ENCODE measurements at regions not wholly inside any gene's neighbourhood (a gene's known extent, or its start where the extent isn't known, plus 50 kb on each side); places are given as distances from the start of the nearest gene placed in this dataset.
"Not testable (repeated sequence)": the region's sequence is repeated elsewhere in the genome, so short reads cannot be mapped to it uniquely, and the experiment has no call there.

- Histone ChIP-seq H4K20me1 (ENCODE audit: insufficient read depth, low read length) (no peaks in the 10 kb centered on the region), H3K27me3 (ENCODE audit: insufficient read depth, low read length, poor library complexity) (no peaks in the 10 kb centered on the region), H3K9me3 (ENCODE audit: insufficient read depth, low read length, severe bottlenecking) (no peaks in the 10 kb centered on the region), H2AFZ (ENCODE audit: low read depth, low read length) (0 out of 2 replicates have a peak overlapping the region, but pooled peaks have one; percentile 2), H3K36me3 (ENCODE audit: insufficient read depth, low read length) (no peaks in the 10 kb centered on the region), H3K4me3 (ENCODE audit: low read depth in 1 of 2, low read length in 2 of 2) (no peak overlapping the region), H3K4me1 (ENCODE audit: insufficient read depth, low read length) (no peaks in the 10 kb centered on the region), H3K9ac (ENCODE audit: low read depth, low read length) (no peak overlapping the region), H3K79me2 (ENCODE audit: insufficient read depth, low read length) (no peaks in the 10 kb centered on the region), H3K4me2 (ENCODE audit: insufficient read depth, low read length) (no peak overlapping the region), H3K27ac (ENCODE audit: low read length) (no peak overlapping the region)
- DNase-seq (no peak), ATAC-seq (ENCODE audit: insufficient read depth, low read depth) (no peak)
- no peak for TF ChIP-seq EZH2 (IDR thresholded peaks at IDR 0.05; ENCODE audit: borderline replicate concordance, low read depth, low read length, severe bottlenecking)
Observed at GRCh38 chr7:118861581-118861980, 637.1 kb downstream of the ANKRD7 start.

GRCh38 chr7:118862740-118863139 is 638.2 kb downstream of the ANKRD7 start:
- no peaks in the 10 kb centered on the region for H3K79me2 ChIP-seq (ENCODE audit: insufficient read depth, low read length)
- H3K27me3 ChIP-seq (ENCODE audit: insufficient read depth, low read length, poor library complexity), result no peaks in the 10 kb centered on the region
- TF ChIP-seq EZH2 (IDR thresholded peaks at IDR 0.05; ENCODE audit: borderline replicate concordance, low read depth, low read length, severe bottlenecking) (no peak), CTCF (IDR thresholded peaks at IDR 0.05; ENCODE audit: borderline replicate concordance, extremely low read depth, low read length, poor library complexity, severe bottlenecking) (no peak)
- H3K4me2 ChIP-seq (ENCODE audit: insufficient read depth, low read length), result no peak overlapping the region
- H3K27ac ChIP-seq (ENCODE audit: low read length), result no peak overlapping the region
- H3K4me1 ChIP-seq (ENCODE audit: insufficient read depth, low read length), result no peaks in the 10 kb centered on the region
- H3K36me3 ChIP-seq (ENCODE audit: insufficient read depth, low read length), result no peaks in the 10 kb centered on the region
- no peak overlapping the region for H3K9ac ChIP-seq (ENCODE audit: low read depth, low read length)
- no peak overlapping the region for H2AFZ ChIP-seq (ENCODE audit: low read depth, low read length)
- ATAC-seq (ENCODE audit: insufficient read depth, low read depth) (no peak), DNase-seq (no peak)
- H3K9me3 ChIP-seq (ENCODE audit: insufficient read depth, low read length, severe bottlenecking), result no peaks in the 10 kb centered on the region
- H3K4me3 ChIP-seq (ENCODE audit: low read depth in 1 of 2, low read length in 2 of 2), result no peak overlapping the region
- H4K20me1 ChIP-seq (ENCODE audit: insufficient read depth, low read length), result no peaks in the 10 kb centered on the region

- H3K9ac ChIP-seq (ENCODE audit: low read depth, low read length), result no peak overlapping the region
- H3K27ac ChIP-seq (ENCODE audit: low read length), result no peak overlapping the region
- no peak for TF ChIP-seq CTCF (IDR thresholded peaks at IDR 0.05; ENCODE audit: borderline replicate concordance, extremely low read depth, low read length, poor library complexity, severe bottlenecking)
- TF ChIP-seq EZH2 (IDR thresholded peaks at IDR 0.05; ENCODE audit: borderline replicate concordance, low read depth, low read length, severe bottlenecking), result no peak
- H3K27me3 ChIP-seq (ENCODE audit: insufficient read depth, low read length, poor library complexity), result no peaks in the 10 kb centered on the region
- no peaks in the 10 kb centered on the region for H4K20me1 ChIP-seq (ENCODE audit: insufficient read depth, low read length)
- H3K4me1 ChIP-seq (ENCODE audit: insufficient read depth, low read length), result peaks cover 8% of the 10 kb centered on the region
- H3K4me2 ChIP-seq (ENCODE audit: insufficient read depth, low read length), result no peak overlapping the region
- no peaks in the 10 kb centered on the region for H3K36me3 ChIP-seq (ENCODE audit: insufficient read depth, low read length)
- DNase-seq (no peak), ATAC-seq (ENCODE audit: insufficient read depth, low read depth) (no peak)
- no peaks in the 10 kb centered on the region for H3K79me2 ChIP-seq (ENCODE audit: insufficient read depth, low read length)
- H2AFZ ChIP-seq (ENCODE audit: low read depth, low read length), result no peak overlapping the region
- no peaks in the 10 kb centered on the region for H3K9me3 ChIP-seq (ENCODE audit: insufficient read depth, low read length, severe bottlenecking)
- no peak overlapping the region for H3K4me3 ChIP-seq (ENCODE audit: low read depth in 1 of 2, low read length in 2 of 2)
Observed at GRCh38 chr7:118863966-118864365, 639.5 kb downstream of the ANKRD7 start.

DNA sequence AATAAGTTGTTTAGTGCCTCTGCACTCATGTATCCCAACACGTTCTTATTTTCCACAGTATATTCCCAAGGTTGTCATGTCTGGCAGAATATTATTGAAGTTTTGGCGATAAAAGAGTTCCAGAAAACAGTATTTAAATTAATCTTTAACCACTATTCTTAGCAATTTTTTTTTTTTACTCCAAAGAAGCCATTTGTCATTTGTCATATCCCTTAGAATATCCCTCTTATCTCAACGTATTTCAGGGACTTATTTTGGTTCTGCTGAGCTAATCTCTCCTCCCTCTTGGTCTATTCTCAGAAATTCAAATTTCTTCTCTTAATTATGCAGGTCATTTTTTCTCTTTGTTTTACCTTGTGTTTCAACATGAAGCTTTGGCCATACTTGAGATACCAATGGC is 643.4 kb downstream of the ANKRD7 start:
- Histone ChIP-seq H2AFZ (ENCODE audit: low read depth, low read length) (no peak overlapping the region), H3K4me1 (ENCODE audit: insufficient read depth, low read length) (peaks cover 16% of the 10 kb centered on the region), H3K9ac (ENCODE audit: low read depth, low read length) (no peak overlapping the region), H4K20me1 (ENCODE audit: insufficient read depth, low read length) (no peaks in the 10 kb centered on the region), H3K36me3 (ENCODE audit: insufficient read depth, low read length) (no peaks in the 10 kb centered on the region), H3K79me2 (ENCODE audit: insufficient read depth, low read length) (no peaks in the 10 kb centered on the region), H3K27ac (ENCODE audit: low read length) (no peak overlapping the region), H3K4me3 (ENCODE audit: low read depth in 1 of 2, low read length in 2 of 2) (no peak overlapping the region), H3K4me2 (ENCODE audit: insufficient read depth, low read length) (no peak overlapping the region), H3K9me3 (ENCODE audit: insufficient read depth, low read length, severe bottlenecking) (no peaks in the 10 kb centered on the region), H3K27me3 (ENCODE audit: insufficient read depth, low read length, poor library complexity) (no peaks in the 10 kb centered on the region)
- no peak for DNase-seq
- ATAC-seq (ENCODE audit: insufficient read depth, low read depth), result no peak
- TF ChIP-seq CTCF (IDR thresholded peaks at IDR 0.05; ENCODE audit: borderline replicate concordance, extremely low read depth, low read length, poor library complexity, severe bottlenecking), result no peak
- TF ChIP-seq EZH2 (IDR thresholded peaks at IDR 0.05; ENCODE audit: borderline replicate concordance, low read depth, low read length, severe bottlenecking), result no peak

GRCh38 chr7:118869141-118869540 is 644.6 kb downstream of the ANKRD7 start:
- peak overlapping the region; percentile 68 for H3K27ac ChIP-seq (ENCODE audit: low read length)
- peak; percentile 15 for DNase-seq
- H4K20me1 ChIP-seq (ENCODE audit: insufficient read depth, low read length); H3K36me3 ChIP-seq (ENCODE audit: insufficient read depth, low read length); H3K79me2 ChIP-seq (ENCODE audit: insufficient read depth, low read length); H3K4me3 ChIP-seq (ENCODE audit: low read depth in 1 of 2, low read length in 2 of 2); H3K27me3 ChIP-seq (ENCODE audit: insufficient read depth, low read length, poor library complexity); H3K9me3 ChIP-seq (ENCODE audit: insufficient read depth, low read length, severe bottlenecking); H3K9ac ChIP-seq (ENCODE audit: low read depth, low read length): not testable (repeated sequence)
- peak; percentile 79 for ATAC-seq (ENCODE audit: insufficient read depth, low read depth)
- H3K4me2 ChIP-seq (ENCODE audit: insufficient read depth, low read length), result peak overlapping the region; percentile 8
- peak overlapping the region; percentile 51; the same call in 1 of the 2 replicates for H2AFZ ChIP-seq (ENCODE audit: low read depth, low read length)
- peaks cover 16% of the 10 kb centered on the region for H3K4me1 ChIP-seq (ENCODE audit: insufficient read depth, low read length)

Measured in DND-41 (cell line).